ENCODE measurements at regions not wholly inside any gene's neighbourhood (a gene's known extent, or its start where the extent isn't known, plus 50 kb on each side); places are given as distances from the start of the nearest gene placed in this dataset.

GRCh38 chr2:134183679-134184078 lies 70.2 kb upstream of the MGAT5 start:
- Histone ChIP-seq H3K4me1 (replicated peaks in 1 of 4; ENCODE audit: control insufficient read depth in 3 of 4, insufficient read depth in 4 of 4, low read length in 3 of 4) (no peaks in the 10 kb centered on the region; a peak in 1 of 7 replicates), H2BK120ac (replicated peaks; ENCODE audit: low read depth, low read length) (no peak overlapping the region), H2AK5ac (ENCODE audit: low read depth, low read length) (no peak overlapping the region), H3K14ac (ENCODE audit: insufficient read length) (no peak overlapping the region), H4K5ac (ENCODE audit: insufficient read length, low read depth, low read length) (no peak overlapping the region), H3K23ac (ENCODE audit: insufficient read length) (no peak overlapping the region), H2BK12ac (ENCODE audit: low read depth, low read length) (no peak overlapping the region), H2AFZ (ENCODE audit: low read length) (no peak overlapping the region), H3K56ac (replicated peaks; ENCODE audit: insufficient read length, low read depth, low read length) (no peak overlapping the region), H3K79me1 (ENCODE audit: low read depth, low read length) (peaks cover 17% of the 10 kb centered on the region), H3K4ac (replicated peaks; ENCODE audit: insufficient read length, low read depth, low read length) (no peak overlapping the region), H3K36me3 (ENCODE audit: control insufficient read depth in 2 of 4, insufficient read depth in 4 of 4, low read length in 3 of 4) (no peaks in the 10 kb centered on the region), H3K79me2 (ENCODE audit: control insufficient read depth in 1 of 2, insufficient read depth in 2 of 2, low read length in 2 of 2) (peaks cover 0 to 82% of the 10 kb centered on the region in 2 experiments; a peak in 3 of 4 replicates), H3K27me3 (replicated peaks in 1 of 4; ENCODE audit: control insufficient read depth in 3 of 4, extremely low read depth in 1 of 4, insufficient read depth in 3 of 4, low read length in 3 of 4) (no peaks in the 10 kb centered on the region), H4K8ac (ENCODE audit: extremely low read depth, insufficient read depth, low read length) (no peak overlapping the region), H4K91ac (replicated peaks; ENCODE audit: insufficient read length, low read length) (no peak overlapping the region), H3K18ac (ENCODE audit: extremely low read depth, low read length) (no peak overlapping the region), H3K4me3 (ENCODE audit: extremely low read depth in 1 of 4, insufficient read depth in 2 of 4, low read depth in 3 of 4, low read length in 4 of 4) (no peak overlapping the region), H3K27ac (ENCODE audit: low read depth, low read length) (no peak overlapping the region), H3K4me2 (ENCODE audit: insufficient read depth in 1 of 2, low read depth in 2 of 2, low read length in 2 of 2) (no peak overlapping the region), H3K23me2 (ENCODE audit: low read depth, low read length) (no peaks in the 10 kb centered on the region), H2BK15ac (ENCODE audit: low read length) (no peak overlapping the region), H3K9me3 (ENCODE audit: insufficient read depth in 2 of 2, low read depth in 1 of 2, low read length in 1 of 2) (no peaks in the 10 kb centered on the region), H2BK20ac (ENCODE audit: low read length) (no peak overlapping the region), H4K20me1 (replicated peaks in 1 of 2; ENCODE audit: control insufficient read depth in 1 of 2, insufficient read depth in 2 of 2, low read length in 2 of 2) (peaks cover 4 to 7% of the 10 kb centered on the region in 2 experiments), H3K9ac (replicated peaks in 1 of 4; ENCODE audit: extremely low read depth in 1 of 4, low read depth in 3 of 4, low read length in 3 of 4) (no peak overlapping the region), H2BK5ac (ENCODE audit: low read depth, low read length) (no peak overlapping the region)
- POLR2A ChIA-PET (ENCODE audit: partially characterized antibody): interaction anchor here (0.9 kb wide), 1 partner anchor 63 kb away, joined by 3 read pairs; no protein-coding TSS in a partner anchor
- CTCF ChIA-PET (ENCODE audit: partially characterized antibody): interaction anchor here (1.2 to 1.9 kb wide), 3 partner anchors 12 to 61 kb away, joined by 3 to 4 read pairs (median 4); no protein-coding TSS in a partner anchor
- WGBS, 2 experiments (ENCODE audit: extremely low coverage in 1 of 2, insufficient coverage in 1 of 2, insufficient read length in 1 of 2, insufficient replicate concordance in 2 of 2, low coverage in 1 of 2, low lambda C conversion rate in 2 of 2, missing lambda C conversion rate in 1 of 2): 89% methylated on average over 9 of the region's 9 CpGs; no CpG with 5 or more reads in 1 of the 2 experiments
- TF ChIP-seq SP2 (IDR thresholded peaks at IDR 0.05; ENCODE audit: low read length) (no peak), NRF1 (IDR thresholded peaks at IDR 0.05; ENCODE audit: low read depth, low read length) (no peak), YY1 (IDR thresholded peaks at IDR 0.05; ENCODE audit: low read depth, low read length) (no peak), CTCF (IDR thresholded peaks at IDR 0.05; ENCODE audit: control extremely low read depth in 1 of 3, insufficient read depth in 1 of 3, low read depth in 1 of 3, low read length in 3 of 3) (no peak), CBX5 (IDR thresholded peaks at IDR 0.05; ENCODE audit: low read depth, low read length) (no peak), KDM4A (IDR thresholded peaks at IDR 0.05; ENCODE audit: low read depth, low read length, severe bottlenecking) (no peak), EZH2 (IDR thresholded peaks at IDR 0.05; ENCODE audit: low read depth, low read length, severe bottlenecking) (no peak), RFX5 (IDR thresholded peaks at IDR 0.05; ENCODE audit: borderline replicate concordance, low read depth, low read length) (no peak)
- DNase-seq (ENCODE audit: low read depth in 1 of 2, low spot score in 2 of 2) (no peak), FAIRE-seq (no peak)

Measured in H1 (cell line).